Effector CD4-positive, alpha-beta T cell (primary cell): ENCODE measurements at regions not wholly inside any gene's neighbourhood (a gene's known extent, or its start where the extent isn't known, plus 50 kb on each side); places are given as distances from the start of the nearest gene placed in this dataset.

Experiments used
- DNase-seq: peaks from one replicate; pipeline ENCODE4 v3.0.0-alpha.2; 2020

GRCh38 chr11:59302991-59303390 lies 55.7 kb upstream of the OR5AN1 start:
- no peak for DNase-seq

GRCh38 chr11:59295435-59295834 lies 63.3 kb upstream of the OR5AN1 start:
- DNase-seq, result no peak

- no peak for DNase-seq
Observed at GRCh38 chr11:59292611-59293010, 66.1 kb upstream of the OR5AN1 start.

GRCh38 chr11:59291228-59291627 lies 67.5 kb upstream of the OR5AN1 start:
- DNase-seq, result no peak

- DNase-seq, result no peak
Observed at GRCh38 chr11:59289356-59290181, 69.1 kb upstream of the OR5AN1 start.

- DNase-seq, result no peak
Observed at GRCh38 chr11:59285716-59286260, 72.9 kb upstream of the OR5AN1 start.

- DNase-seq, result no peak
Observed at GRCh38 chr11:59284773-59285129, 72.0 kb upstream of the MPEG1 start.

GRCh38 chr11:59283825-59284772 lies 71.4 kb upstream of the MPEG1 start:
- DNase-seq, result peak; percentile 27

GRCh38 chr11:59283311-59283710 lies 70.6 kb upstream of the MPEG1 start:
- DNase-seq, result no peak

- DNase-seq, result no peak
Observed at GRCh38 chr11:59281177-59281576, 68.5 kb upstream of the MPEG1 start.

GRCh38 chr11:59273373-59273841 lies 60.7 kb upstream of the MPEG1 start:
- no peak for DNase-seq

- no peak for DNase-seq
Observed at GRCh38 chr11:59272771-59273372, 60.1 kb upstream of the MPEG1 start.

GRCh38 chr11:59271811-59272327 lies 59.1 kb upstream of the MPEG1 start:
- no peak for DNase-seq

GRCh38 chr11:59271247-59271755 lies 58.6 kb upstream of the MPEG1 start:
- no peak for DNase-seq

GRCh38 chr11:59267736-59268475 lies 55.2 kb upstream of the MPEG1 start:
- no peak for DNase-seq

GRCh38 chr11:59267196-59267595 lies 54.5 kb upstream of the MPEG1 start:
- no peak for DNase-seq

GRCh38 chr11:59266491-59266890 lies 53.8 kb upstream of the MPEG1 start:
- DNase-seq, result no peak

GRCh38 chr11:59265735-59266134 lies 53.0 kb upstream of the MPEG1 start:
- no peak for DNase-seq

- no peak for DNase-seq
Observed at GRCh38 chr11:59264736-59265135, 52.0 kb upstream of the MPEG1 start.

GRCh38 chr11:59263225-59263894 lies 50.6 kb upstream of the MPEG1 start:
- DNase-seq, result no peak
